Lower lobe of right lung (tissue), 2 donors: ENCODE measurements at regions not wholly inside any gene's neighbourhood (a gene's known extent, or its start where the extent isn't known, plus 50 kb on each side); places are given as distances from the start of the nearest gene placed in this dataset.

Source experiments
- ATAC-seq, 2 donors: fragments of 200-7000 bp; cut with Tn5 transposase; one replicate each; pipeline ENCODE4 v1.9.1; 2020 to 2022; ENCODE audit warnings: mild to moderate bottlenecking in 2 of 2, moderate library complexity in 2 of 2
- DNase-seq: peaks from one replicate; pipeline ENCODE4 v3.0.0-alpha.2; 2020
- H3K27ac ChIP-seq: fragments of 200-600 bp; one replicate; pipeline ENCODE4 v1.8.0; 2022
- H3K27me3 ChIP-seq: fragments of 200-600 bp; one replicate; pipeline ENCODE4 v1.8.0; 2022; ENCODE audit warnings: low read depth
- H3K36me3 ChIP-seq: fragments of 200-600 bp; one replicate; pipeline ENCODE4 v1.8.0; 2022; ENCODE audit warnings: mild to moderate bottlenecking
- H3K4me1 ChIP-seq: fragments of 200-600 bp; one replicate; pipeline ENCODE4 v1.8.0; 2022
- H3K4me3 ChIP-seq: fragments of 200-600 bp; one replicate; pipeline ENCODE4 v1.8.0; 2022; ENCODE audit warnings: mild to moderate bottlenecking
- H3K9me3 ChIP-seq: fragments of 200-600 bp; one replicate; pipeline ENCODE4 v1.8.0; 2022
- intact Hi-C: fragments of 100-400 bp; cut with DNase I; formaldehyde crosslinking; loops from one replicate; pipeline ENCODE4 v1.11.0; 2022
- TF ChIP-seq, protein P1 (sequence below): fragments of 200-600 bp; IDR thresholded peaks from one replicate; pipeline ENCODE4 v1.8.0; 2022; ENCODE audit warnings: antibody characterized with exemption, mild to moderate bottlenecking
- donor health status: DM: no; HTN: yes; CAD: no; lungs with severe emphysema.

DNA sequence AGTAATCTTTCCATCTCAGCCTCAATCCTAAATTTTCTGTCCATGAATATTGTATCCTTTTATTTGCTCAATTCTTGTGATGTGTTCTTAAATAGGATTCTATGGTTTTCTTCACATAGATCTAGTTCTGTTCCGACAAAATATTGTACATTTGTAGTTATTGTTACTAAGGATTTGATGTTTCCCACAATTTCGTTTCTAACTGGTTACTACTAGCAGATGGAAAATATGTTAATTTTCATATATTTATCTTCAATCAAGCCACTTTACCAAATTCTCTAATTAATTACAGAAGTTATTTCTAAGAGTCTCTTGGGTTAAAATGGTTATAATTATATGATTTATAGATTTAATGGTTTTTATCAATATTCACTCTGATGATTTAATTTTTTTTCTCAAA is 60.3 kb downstream of the SEC61B start:
- Histone ChIP-seq H3K27ac (no peak overlapping the region), H3K4me1 (no peaks in the 10 kb centered on the region), H3K36me3 (no peaks in the 10 kb centered on the region), H3K27me3 (no peaks in the 10 kb centered on the region), H3K9me3 (no peaks in the 10 kb centered on the region), H3K4me3 (no peak overlapping the region)
- no peak for DNase-seq
- TF ChIP-seq, protein P1, sequence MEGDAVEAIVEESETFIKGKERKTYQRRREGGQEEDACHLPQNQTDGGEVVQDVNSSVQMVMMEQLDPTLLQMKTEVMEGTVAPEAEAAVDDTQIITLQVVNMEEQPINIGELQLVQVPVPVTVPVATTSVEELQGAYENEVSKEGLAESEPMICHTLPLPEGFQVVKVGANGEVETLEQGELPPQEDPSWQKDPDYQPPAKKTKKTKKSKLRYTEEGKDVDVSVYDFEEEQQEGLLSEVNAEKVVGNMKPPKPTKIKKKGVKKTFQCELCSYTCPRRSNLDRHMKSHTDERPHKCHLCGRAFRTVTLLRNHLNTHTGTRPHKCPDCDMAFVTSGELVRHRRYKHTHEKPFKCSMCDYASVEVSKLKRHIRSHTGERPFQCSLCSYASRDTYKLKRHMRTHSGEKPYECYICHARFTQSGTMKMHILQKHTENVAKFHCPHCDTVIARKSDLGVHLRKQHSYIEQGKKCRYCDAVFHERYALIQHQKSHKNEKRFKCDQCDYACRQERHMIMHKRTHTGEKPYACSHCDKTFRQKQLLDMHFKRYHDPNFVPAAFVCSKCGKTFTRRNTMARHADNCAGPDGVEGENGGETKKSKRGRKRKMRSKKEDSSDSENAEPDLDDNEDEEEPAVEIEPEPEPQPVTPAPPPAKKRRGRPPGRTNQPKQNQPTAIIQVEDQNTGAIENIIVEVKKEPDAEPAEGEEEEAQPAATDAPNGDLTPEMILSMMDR, result no peak
- intact Hi-C loops, result no loop called here
- no peak for ATAC-seq

GRCh38 chr9:99285965-99286364 is 63.9 kb downstream of the SEC61B start:
- Histone ChIP-seq H3K36me3 (no peaks in the 10 kb centered on the region), H3K4me1 (no peaks in the 10 kb centered on the region), H3K9me3 (no peaks in the 10 kb centered on the region), H3K27ac (no peak overlapping the region), H3K4me3 (no peak overlapping the region), H3K27me3 (no peaks in the 10 kb centered on the region)
- intact Hi-C loops, result no loop called here
- ATAC-seq (no peak), DNase-seq (no peak)
- TF ChIP-seq, protein P1, result no peak

- Histone ChIP-seq H3K27me3 (no peaks in the 10 kb centered on the region), H3K36me3 (no peaks in the 10 kb centered on the region), H3K27ac (no peak overlapping the region), H3K9me3 (no peaks in the 10 kb centered on the region), H3K4me1 (no peaks in the 10 kb centered on the region), H3K4me3 (no peak overlapping the region)
- ATAC-seq, result no peak
- DNase-seq, result no peak
- TF ChIP-seq, protein P1, result no peak
- intact Hi-C loops, result no loop called here
Measured at GRCh38 chr9:99286536-99286935, 64.5 kb downstream of the SEC61B start.

- H3K27ac ChIP-seq, result no peak overlapping the region
- no peaks in the 10 kb centered on the region for H3K27me3 ChIP-seq
- no peaks in the 10 kb centered on the region for H3K36me3 ChIP-seq
- intact Hi-C loops, result no loop called here
- H3K4me1 ChIP-seq, result no peaks in the 10 kb centered on the region
- no peak for ATAC-seq
- DNase-seq, result no peak
- no peak overlapping the region for H3K4me3 ChIP-seq
- no peaks in the 10 kb centered on the region for H3K9me3 ChIP-seq
- TF ChIP-seq, protein P1, result no peak
Measured at GRCh38 chr9:99287641-99288040, 65.6 kb downstream of the SEC61B start.

- TF ChIP-seq, protein P1, result no peak
- no peaks in the 10 kb centered on the region for H3K4me1 ChIP-seq
- DNase-seq, result no peak
- H3K4me3 ChIP-seq, result no peak overlapping the region
- H3K27ac ChIP-seq, result no peak overlapping the region
- H3K27me3 ChIP-seq, result no peaks in the 10 kb centered on the region
- H3K9me3 ChIP-seq, result no peaks in the 10 kb centered on the region
- H3K36me3 ChIP-seq, result no peaks in the 10 kb centered on the region
- intact Hi-C loops, result no loop called here
- ATAC-seq, result no peak
Measured at GRCh38 chr9:99288830-99289229, 66.7 kb downstream of the SEC61B start.

- H3K36me3 ChIP-seq, result no peaks in the 10 kb centered on the region
- no peaks in the 10 kb centered on the region for H3K4me1 ChIP-seq
- DNase-seq, result no peak
- no peaks in the 10 kb centered on the region for H3K27me3 ChIP-seq
- H3K27ac ChIP-seq, result no peak overlapping the region
- H3K9me3 ChIP-seq, result no peaks in the 10 kb centered on the region
- TF ChIP-seq, protein P1, result no peak
- intact Hi-C loops, result no loop called here
- H3K4me3 ChIP-seq, result no peak overlapping the region
- no peak for ATAC-seq
Measured at GRCh38 chr9:99294850-99295461, 72.9 kb downstream of the SEC61B start.
